ENCODE measurements at regions not wholly inside any gene's neighbourhood (a gene's known extent, or its start where the extent isn't known, plus 50 kb on each side); places are given as distances from the start of the nearest gene placed in this dataset.
"Not testable (repeated sequence)": the region's sequence is repeated elsewhere in the genome, so short reads cannot be mapped to it uniquely, and the experiment has no call there.

- WGBS, 2 experiments (ENCODE audit: extremely low coverage in 2 of 2, insufficient read length in 1 of 2): no CpG with 5 or more reads among the region's 4 CpGs
- H3K4me2 ChIP-seq (ENCODE audit: low read depth, low read length); H3K4me1 ChIP-seq (ENCODE audit: control insufficient read depth, insufficient read depth, low read length); ATAC-seq (ENCODE audit: low read depth); H4K8ac ChIP-seq (ENCODE audit: low read depth in 2 of 2, low read length in 2 of 2); H3K4ac ChIP-seq (ENCODE audit: low read depth, low read length); H3K14ac ChIP-seq (replicated peaks; ENCODE audit: low read depth, low read length); H3K23ac ChIP-seq (ENCODE audit: low read depth, low read length); H3K36me3 ChIP-seq (ENCODE audit: control insufficient read depth, insufficient read depth, low read length); CTCF ChIA-PET; intact Hi-C loops (cut with micrococcal nuclease); H3K9ac ChIP-seq (ENCODE audit: low read depth, low read length); H4K20me1 ChIP-seq (ENCODE audit: insufficient read depth, low read length); H3K9me3 ChIP-seq (ENCODE audit: control insufficient read depth, insufficient read depth, low read length); POLR2A ChIA-PET (ENCODE audit: unreplicated experiment); H3K56ac ChIP-seq (ENCODE audit: extremely low read depth, insufficient read depth, low read length); H3K27ac ChIP-seq (ENCODE audit: insufficient read depth, low read length); H3K18ac ChIP-seq (ENCODE audit: low read depth, low read length); H2BK5ac ChIP-seq (ENCODE audit: low read depth, low read length, poor library complexity, severe bottlenecking); H2BK120ac ChIP-seq (ENCODE audit: low read depth, low read length); H2AK5ac ChIP-seq (ENCODE audit: low read depth, low read length); H4K91ac ChIP-seq (ENCODE audit: insufficient read depth, low read depth, low read length); H3K27me3 ChIP-seq (ENCODE audit: control insufficient read depth, insufficient read depth, low read length); H2BK20ac ChIP-seq (ENCODE audit: low read depth, low read length); H3K79me1 ChIP-seq (ENCODE audit: low read depth in 1 of 2, low read length in 2 of 2); H2BK15ac ChIP-seq (ENCODE audit: low read depth, low read length); H2AFZ ChIP-seq (replicated peaks; ENCODE audit: low read length, poor library complexity); H3K4me3 ChIP-seq (ENCODE audit: insufficient read depth, low read depth, low read length); BruUV-seq (replicated peaks); H4K5ac ChIP-seq (ENCODE audit: low read depth, low read length); H3K9me1 ChIP-seq (ENCODE audit: insufficient read depth, low read length); dilution Hi-C loops (cut with HindIII; ENCODE audit: low sequenced_read_pairs, unreplicated experiment); in situ Hi-C loops (cut with MboI; ENCODE audit: low sequenced_read_pairs); DNase-seq; H2AK9ac ChIP-seq (replicated peaks; ENCODE audit: low read depth, low read length, poor library complexity): not testable (repeated sequence)
Measured at GRCh38 chr2:91771604-91772003, 3080.1 kb downstream of the RPIA start.

GRCh38 chr2:91772240-91772937 is 3080.9 kb downstream of the RPIA start:
- dilution Hi-C loops (cut with HindIII; ENCODE audit: low sequenced_read_pairs, unreplicated experiment); H3K4me1 ChIP-seq (ENCODE audit: control insufficient read depth, insufficient read depth, low read length); H3K56ac ChIP-seq (ENCODE audit: extremely low read depth, insufficient read depth, low read length); intact Hi-C loops (cut with micrococcal nuclease); H4K8ac ChIP-seq (ENCODE audit: low read depth in 2 of 2, low read length in 2 of 2); H3K4me2 ChIP-seq (ENCODE audit: low read depth, low read length); H3K27ac ChIP-seq (ENCODE audit: insufficient read depth, low read length); H3K79me1 ChIP-seq (ENCODE audit: low read depth in 1 of 2, low read length in 2 of 2); DNase-seq; H3K23ac ChIP-seq (ENCODE audit: low read depth, low read length); H4K91ac ChIP-seq (ENCODE audit: insufficient read depth, low read depth, low read length); CTCF ChIA-PET; H4K5ac ChIP-seq (ENCODE audit: low read depth, low read length); H3K9me1 ChIP-seq (ENCODE audit: insufficient read depth, low read length); H2BK120ac ChIP-seq (ENCODE audit: low read depth, low read length); H3K27me3 ChIP-seq (ENCODE audit: control insufficient read depth, insufficient read depth, low read length); in situ Hi-C loops (cut with MboI; ENCODE audit: low sequenced_read_pairs); H3K18ac ChIP-seq (ENCODE audit: low read depth, low read length); H3K36me3 ChIP-seq (ENCODE audit: control insufficient read depth, insufficient read depth, low read length); H2AFZ ChIP-seq (replicated peaks; ENCODE audit: low read length, poor library complexity); POLR2A ChIA-PET (ENCODE audit: unreplicated experiment); H3K4ac ChIP-seq (ENCODE audit: low read depth, low read length); H2BK20ac ChIP-seq (ENCODE audit: low read depth, low read length); ATAC-seq (ENCODE audit: low read depth); BruUV-seq (replicated peaks); H3K9ac ChIP-seq (ENCODE audit: low read depth, low read length); H2BK15ac ChIP-seq (ENCODE audit: low read depth, low read length); H3K14ac ChIP-seq (replicated peaks; ENCODE audit: low read depth, low read length); H2AK5ac ChIP-seq (ENCODE audit: low read depth, low read length); H2AK9ac ChIP-seq (replicated peaks; ENCODE audit: low read depth, low read length, poor library complexity); H2BK5ac ChIP-seq (ENCODE audit: low read depth, low read length, poor library complexity, severe bottlenecking); H3K9me3 ChIP-seq (ENCODE audit: control insufficient read depth, insufficient read depth, low read length); H4K20me1 ChIP-seq (ENCODE audit: insufficient read depth, low read length); H3K4me3 ChIP-seq (ENCODE audit: insufficient read depth, low read depth, low read length): not testable (repeated sequence)
- WGBS, 2 experiments (ENCODE audit: extremely low coverage in 2 of 2, insufficient read length in 1 of 2): no CpG with 5 or more reads among the region's 13 CpGs

All from IMR-90 (cell line).